HepG2 (cell line): ENCODE measurements at regions not wholly inside any gene's neighbourhood (a gene's known extent, or its start where the extent isn't known, plus 50 kb on each side); places are given as distances from the start of the nearest gene placed in this dataset.

ENCODE experiments used
- ATAC-seq: fragments of 200-7000 bp; cut with Tn5 transposase; 3 replicates; pipeline ENCODE4 v1.9.1; 2020; ENCODE audit warnings: mild to moderate bottlenecking, moderate library complexity
- BruUV-seq: library from RNA; stranded (reverse); fragments of 400-500 nt; replicated peaks from 2 replicates; lab custom pipeline; 2021; lab: Mats Ljungman, UMichigan
- CTCF ChIA-PET: fragments of 300-600 bp; formaldehyde crosslinking; extraction: SDS; loops from one replicate; lab custom pipeline; 2021; ENCODE audit warnings: low total read pairs, inconsistent platforms, low intra/inter-chr PET ratio; lab: Yijun Ruan, JAX
- POLR2A ChIA-PET: fragments of 350-600 bp; sonication (Branson Sonifier 250); formaldehyde crosslinking; loops from one replicate; lab custom pipeline; 2020; ENCODE audit warnings: antibody characterized with exemption, inconsistent platforms; lab: Yijun Ruan, JAX
- DNase-seq: peaks from one replicate; pipeline ENCODE4 v3.0.0-alpha.2; 2015; ENCODE audit warnings: low spot score
- FAIRE-seq: peaks from 3 replicates; lab custom pipeline; 2011; peaks lifted over from hg19 to GRCh38; lab: Jason Lieb, UNC
- H2AFZ ChIP-seq: one replicate; pipeline ENCODE4 v1.6.1; 2011; ENCODE audit warnings: low read length, inconsistent platforms
- H3K27ac ChIP-seq: fragments of 300-600 bp; 3 replicates; pipeline ENCODE4 v1.8.0; 2011; ENCODE audit warnings: mixed run types, mild to moderate bottlenecking, mixed read lengths, low read length, inconsistent platforms; ENCODE audit not compliant: insufficient read depth; ENCODE audit errors: extremely low read length
- H3K27me3 ChIP-seq, 2 experiments: fragments of 200-600 bp in 1 of 2; 2 replicates in 1 of 2; 3 replicates in 1 of 2; pipeline versions ENCODE4 v1.6.0 to v1.8.0; 2011; ENCODE audit warnings: low read length in 2 of 2, mild to moderate bottlenecking in 2 of 2, moderate library complexity in 2 of 2, inconsistent platforms in 1 of 2; ENCODE audit not compliant: insufficient read depth in 2 of 2, control insufficient read depth in 1 of 2
- H3K36me3 ChIP-seq, 2 experiments: fragments of 200-600 bp in 1 of 2; replicated peaks in 1 of 2; 2 replicates in 1 of 2; 3 replicates in 1 of 2; pipeline versions ENCODE4 v1.5.1 to v1.8.0; 2011; ENCODE audit warnings: low read length in 2 of 2, inconsistent platforms in 1 of 2; ENCODE audit not compliant: insufficient read depth in 2 of 2, control insufficient read depth in 1 of 2
- H3K4me1 ChIP-seq: 2 replicates; pipeline ENCODE4 v1.5.1; 2012; ENCODE audit warnings: low read length, inconsistent platforms; ENCODE audit not compliant: insufficient read depth
- H3K4me2 ChIP-seq: 2 replicates; pipeline ENCODE4 v1.6.0; 2011; ENCODE audit warnings: low read depth, low read length, inconsistent platforms
- H3K4me3 ChIP-seq, 3 experiments: fragments of 200-600 bp in 1 of 3; sonication (generic), shearing (Covaris generic) in 1 of 3; replicated peaks in 1 of 3; 2 replicates each; pipeline ENCODE4 v1.5.1; 2011 to 2016; ENCODE audit warnings: low read length in 3 of 3, inconsistent platforms in 2 of 3, low read depth in 2 of 3, mild to moderate bottlenecking in 2 of 3, control low read depth in 1 of 3, mixed read lengths in 1 of 3; ENCODE audit not compliant: insufficient read depth in 1 of 3
- H3K79me2 ChIP-seq: one replicate; pipeline ENCODE4 v1.6.1; 2011; ENCODE audit warnings: low read length, inconsistent platforms; ENCODE audit not compliant: insufficient read depth
- H3K9ac ChIP-seq: 2 replicates; pipeline ENCODE4 v1.6.0; 2011; ENCODE audit warnings: mild to moderate bottlenecking, low read depth, low read length, inconsistent platforms; ENCODE audit not compliant: insufficient read depth
- H3K9me3 ChIP-seq: 2 replicates; pipeline ENCODE4 v1.5.1; 2012; ENCODE audit warnings: mild to moderate bottlenecking, low read length
- H4K20me1 ChIP-seq: 2 replicates; pipeline ENCODE4 v1.6.0; 2011; ENCODE audit warnings: inconsistent platforms, mild to moderate bottlenecking, low read length, moderate library complexity; ENCODE audit not compliant: insufficient read depth
- CEBPB ChIP-seq: IDR thresholded peaks from 2 replicates; pipeline ENCODE4 v1.6.1; 2011; ENCODE audit warnings: low read depth, low read length, improper control_type of control experiment, borderline replicate concordance
- FOSL2 ChIP-seq: sonication (generic); formaldehyde crosslinking; IDR thresholded peaks from 2 replicates; pipeline ENCODE4 v1.4.0; 2020; ENCODE audit warnings: missing genetic modification reagents
- ZNF230 ChIP-seq: sonication (generic); formaldehyde crosslinking; IDR thresholded peaks from 2 replicates; pipeline ENCODE4 v1.4.0; 2020; ENCODE audit warnings: mild to moderate bottlenecking, missing genetic modification reagents
- WGBS: methylation state at CpG from one replicate; pipeline ENCODE4 v1.1.6; 2017; ENCODE audit warnings: low lambda C conversion rate; 5-methylcytosine and 5-hydroxymethylcytosine counted together
- in situ Hi-C: cut with HindIII; loops from 2 replicates; pipeline ENCODE4 v1.10.0; 2017; ENCODE audit warnings: low pct_unique_long_range_greater_than_20kb; ENCODE audit not compliant: extremely low pct_ligation_motif_present
- intact Hi-C: fragments of 100-400 bp; cut with micrococcal nuclease; formaldehyde crosslinking; loops from one replicate; pipeline ENCODE4 v1.10.0; 2022; ENCODE audit not compliant: unreplicated experiment
- TF ChIP-seq, protein P1 (sequence below): sonication (generic); formaldehyde crosslinking; IDR thresholded peaks from 2 replicates; pipeline ENCODE4 v1.4.0; 2020; ENCODE audit warnings: missing genetic modification reagents
- TF ChIP-seq, protein P2 (sequence below): sonication (generic); formaldehyde crosslinking; IDR thresholded peaks from 2 replicates; pipeline ENCODE4 v1.8.0; 2022; ENCODE audit warnings: missing genetic modification reagents, mild to moderate bottlenecking, borderline replicate concordance

DNA sequence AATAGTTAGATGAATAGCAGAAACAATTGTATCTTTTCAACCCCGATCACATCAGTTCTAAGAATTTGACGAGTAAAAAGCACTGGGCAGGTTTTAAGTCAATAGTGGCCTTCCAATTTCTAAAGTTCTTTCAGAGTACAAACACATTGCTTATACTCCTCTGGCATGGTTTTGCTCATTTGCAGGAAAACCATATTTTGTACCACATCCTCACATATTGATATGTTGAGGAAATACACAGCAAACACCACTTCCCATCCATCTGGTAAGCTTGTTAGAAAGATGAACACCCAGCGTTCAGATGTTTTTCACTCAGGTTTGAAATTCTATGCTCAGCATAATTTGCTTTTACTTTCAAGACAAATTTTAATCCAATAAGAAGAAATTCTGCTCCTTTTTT lies 344.6 kb upstream of the ACVR2A start:
- intact Hi-C loops (no loop called here), in situ Hi-C loops (no loop called here)
- FAIRE-seq (no peak), DNase-seq (no peak), ATAC-seq (no peak)
- WGBS: 66% methylated on average over 3 of the region's 3 CpGs
- Histone ChIP-seq H3K9ac (no peak overlapping the region), H3K79me2 (no peaks in the 10 kb centered on the region), H3K27me3 (no peaks in the 10 kb centered on the region), H3K9me3 (no peaks in the 10 kb centered on the region), H2AFZ (no peak overlapping the region), H3K4me1 (no peaks in the 10 kb centered on the region), H3K27ac (no peak overlapping the region), H3K4me2 (no peak overlapping the region), H3K4me3 (no peak overlapping the region), H3K36me3 (no peaks in the 10 kb centered on the region), H4K20me1 (no peaks in the 10 kb centered on the region)
- POLR2A ChIA-PET: no interaction called here
- no TSS peak for BruUV-seq
- no peak for TF ChIP-seq ZNF230 (CRISPR knock-in tag)
- TF ChIP-seq, protein P1, sequence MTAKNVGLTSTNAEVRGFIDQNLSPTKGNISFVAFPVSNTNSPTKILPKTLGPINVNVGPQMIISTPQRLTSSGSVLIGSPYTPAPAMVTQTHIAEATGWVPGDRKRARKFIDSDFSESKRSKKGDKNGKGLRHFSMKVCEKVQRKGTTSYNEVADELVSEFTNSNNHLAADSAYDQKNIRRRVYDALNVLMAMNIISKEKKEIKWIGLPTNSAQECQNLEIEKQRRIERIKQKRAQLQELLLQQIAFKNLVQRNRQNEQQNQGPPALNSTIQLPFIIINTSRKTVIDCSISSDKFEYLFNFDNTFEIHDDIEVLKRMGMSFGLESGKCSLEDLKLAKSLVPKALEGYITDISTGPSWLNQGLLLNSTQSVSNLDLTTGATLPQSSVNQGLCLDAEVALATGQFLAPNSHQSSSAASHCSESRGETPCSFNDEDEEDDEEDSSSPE (CRISPR knock-in tag): no peak
- CTCF ChIA-PET: no interaction called here

DNA sequence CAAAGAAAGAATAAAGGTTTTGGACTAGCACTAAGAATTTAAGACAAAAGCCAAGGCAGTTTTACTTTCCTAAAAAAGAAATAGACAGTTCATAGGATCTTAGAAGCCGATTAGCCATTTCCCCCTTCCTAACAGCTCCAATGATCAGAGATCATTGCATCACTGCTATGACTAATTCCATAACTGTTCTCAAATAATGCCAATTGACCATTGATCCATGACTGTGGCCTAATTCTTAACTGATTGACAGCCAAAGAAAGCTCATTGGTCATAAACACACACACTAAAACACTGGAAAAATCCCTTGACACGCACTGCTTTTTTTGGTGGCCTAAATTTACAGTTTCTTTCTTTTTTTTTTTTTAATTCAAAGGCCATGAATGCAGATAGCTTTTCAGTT lies 345.0 kb upstream of the ACVR2A start:
- no peaks in the 10 kb centered on the region for H3K27me3 ChIP-seq
- H3K36me3 ChIP-seq: no peaks in the 10 kb centered on the region
- no peaks in the 10 kb centered on the region for H3K9me3 ChIP-seq
- no peaks in the 10 kb centered on the region for H3K79me2 ChIP-seq
- no peak overlapping the region for H2AFZ ChIP-seq
- H3K27ac ChIP-seq: no peak overlapping the region
- no peak overlapping the region for H3K4me2 ChIP-seq
- ChIA-PET CTCF (no interaction called here), POLR2A (no interaction called here)
- in situ Hi-C loops (no loop called here), intact Hi-C loops (no loop called here)
- H3K4me1 ChIP-seq: no peaks in the 10 kb centered on the region
- TF ChIP-seq, protein P2, sequence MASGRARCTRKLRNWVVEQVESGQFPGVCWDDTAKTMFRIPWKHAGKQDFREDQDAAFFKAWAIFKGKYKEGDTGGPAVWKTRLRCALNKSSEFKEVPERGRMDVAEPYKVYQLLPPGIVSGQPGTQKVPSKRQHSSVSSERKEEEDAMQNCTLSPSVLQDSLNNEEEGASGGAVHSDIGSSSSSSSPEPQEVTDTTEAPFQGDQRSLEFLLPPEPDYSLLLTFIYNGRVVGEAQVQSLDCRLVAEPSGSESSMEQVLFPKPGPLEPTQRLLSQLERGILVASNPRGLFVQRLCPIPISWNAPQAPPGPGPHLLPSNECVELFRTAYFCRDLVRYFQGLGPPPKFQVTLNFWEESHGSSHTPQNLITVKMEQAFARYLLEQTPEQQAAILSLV (CRISPR knock-in tag): no peak
- TF ChIP-seq FOSL2 (CRISPR knock-in tag) (peak; percentile 12; the same call in 1 of the 2 replicates), CEBPB (peak; percentile 49; the same call in 1 of the 2 replicates)
- 6% methylated on average over 2 of the region's 2 CpGs for WGBS
- no TSS peak for BruUV-seq
- DNase-seq (no peak), FAIRE-seq (no peak), ATAC-seq (no peak)
- H4K20me1 ChIP-seq: no peaks in the 10 kb centered on the region
- H3K4me3 ChIP-seq: no peak overlapping the region
- H3K9ac ChIP-seq: no peak overlapping the region
